ENCODE measurements at regions not wholly inside any gene's neighbourhood (a gene's known extent, or its start where the extent isn't known, plus 50 kb on each side); places are given as distances from the start of the nearest gene placed in this dataset.

- H3K27me3 ChIP-seq (ENCODE audit: control insufficient read depth, insufficient read depth, low read length), result no peaks in the 10 kb centered on the region
- TF ChIP-seq CTCF (IDR thresholded peaks at IDR 0.05), result no peak
Observed at GRCh38 chr6:14848019-14848418, 397.9 kb upstream of the JARID2 start.

GRCh38 chr6:14849185-14849584 lies 396.7 kb upstream of the JARID2 start:
- Histone ChIP-seq H3K4me3 (ENCODE audit: low read length) (no peak overlapping the region), H3K27ac (ENCODE audit: low read length) (no peak overlapping the region), H3K27me3 (ENCODE audit: control insufficient read depth, insufficient read depth, low read length) (no peaks in the 10 kb centered on the region), H3K9me3 (ENCODE audit: control insufficient read depth, insufficient read depth, low read length) (no peaks in the 10 kb centered on the region), H3K36me3 (ENCODE audit: control insufficient read depth, insufficient read depth, low read length) (no peaks in the 10 kb centered on the region), H3K4me1 (ENCODE audit: control insufficient read depth, insufficient read depth, low read length) (no peaks in the 10 kb centered on the region)
- ATAC-seq, result no peak
- Mint-ChIP-seq H3K27ac (no peak overlapping the region), H3K4me3 (no peak overlapping the region), H3K9me3 (no peaks in the 10 kb centered on the region), H3K27me3 (ENCODE audit: low read depth in 2 of 2) (peaks cover 0 to 9% of the 10 kb centered on the region in 2 donors), H3K36me3 (no peaks in the 10 kb centered on the region), H3K4me1 (peaks cover 5% of the 10 kb centered on the region in 2 donors)
- intact Hi-C loops (cut with micrococcal nuclease), result no loop called here
- no peak for TF ChIP-seq CTCF (IDR thresholded peaks at IDR 0.05)
- no peak for DNase-seq

More at GRCh38 chr6:14848019-14848418, 397.9 kb upstream of the JARID2 start:
- 96% methylated on average over 3 of the region's 3 CpGs for WGBS (ENCODE audit: insufficient coverage)
- H3K4me1 ChIP-seq (ENCODE audit: control insufficient read depth, insufficient read depth, low read length), result no peaks in the 10 kb centered on the region
- no peaks in the 10 kb centered on the region for H3K36me3 Mint-ChIP-seq
- no peaks in the 10 kb centered on the region for H3K9me3 Mint-ChIP-seq
- ATAC-seq, result no peak
- no peak overlapping the region for H3K4me3 ChIP-seq (ENCODE audit: low read length)
- H3K4me1 Mint-ChIP-seq, result peaks cover 5% of the 10 kb centered on the region in 2 donors
- no peak overlapping the region for H3K4me3 Mint-ChIP-seq
- no peaks in the 10 kb centered on the region for H3K36me3 ChIP-seq (ENCODE audit: control insufficient read depth, insufficient read depth, low read length)
- intact Hi-C loops (cut with micrococcal nuclease), result no loop called here
- no peak overlapping the region for H3K27ac Mint-ChIP-seq
- H3K9me3 ChIP-seq (ENCODE audit: control insufficient read depth, insufficient read depth, low read length), result no peaks in the 10 kb centered on the region
- peaks cover 3 to 9% of the 10 kb centered on the region in 2 donors for H3K27me3 Mint-ChIP-seq (ENCODE audit: low read depth in 2 of 2)
- H3K27ac ChIP-seq (ENCODE audit: low read length), result no peak overlapping the region
- DNase-seq, result no peak

- Mint-ChIP-seq H3K27me3 (ENCODE audit: low read depth in 2 of 2) (peaks cover 0 to 3% of the 10 kb centered on the region in 2 donors), H3K36me3 (no peaks in the 10 kb centered on the region), H3K4me3 (no peak overlapping the region), H3K27ac (no peak overlapping the region), H3K9me3 (no peaks in the 10 kb centered on the region), H3K4me1 (peaks cover 8 to 17% of the 10 kb centered on the region in 2 donors)
- no peaks in the 10 kb centered on the region for H3K36me3 ChIP-seq (ENCODE audit: control insufficient read depth, insufficient read depth, low read length)
- H3K4me1 ChIP-seq (ENCODE audit: control insufficient read depth, insufficient read depth, low read length), result peaks cover 5% of the 10 kb centered on the region
- intact Hi-C loops (cut with micrococcal nuclease), result no loop called here
- no peaks in the 10 kb centered on the region for H3K27me3 ChIP-seq (ENCODE audit: control insufficient read depth, insufficient read depth, low read length)
- WGBS (ENCODE audit: insufficient coverage), result 56% methylated on average over 1 of the region's 8 CpGs
- H3K9me3 ChIP-seq (ENCODE audit: control insufficient read depth, insufficient read depth, low read length), result no peaks in the 10 kb centered on the region
- H3K4me3 ChIP-seq (ENCODE audit: low read length), result no peak overlapping the region
- ATAC-seq (no peak), DNase-seq (no peak)
- no peak for TF ChIP-seq CTCF (IDR thresholded peaks at IDR 0.05)
- no peak overlapping the region for H3K27ac ChIP-seq (ENCODE audit: low read length)
Observed at GRCh38 chr6:14851281-14851680, 394.6 kb upstream of the JARID2 start.

- intact Hi-C loops (cut with micrococcal nuclease), result no loop called here
- Histone ChIP-seq H3K4me3 (ENCODE audit: low read length) (no peak overlapping the region), H3K27me3 (ENCODE audit: control insufficient read depth, insufficient read depth, low read length) (no peaks in the 10 kb centered on the region), H3K4me1 (ENCODE audit: control insufficient read depth, insufficient read depth, low read length) (peaks cover 16% of the 10 kb centered on the region), H3K9me3 (ENCODE audit: control insufficient read depth, insufficient read depth, low read length) (no peaks in the 10 kb centered on the region), H3K27ac (ENCODE audit: low read length) (no peak overlapping the region), H3K36me3 (ENCODE audit: control insufficient read depth, insufficient read depth, low read length) (no peaks in the 10 kb centered on the region)
- Mint-ChIP-seq H3K9me3 (no peaks in the 10 kb centered on the region), H3K4me3 (no peak overlapping the region), H3K4me1 (peaks cover 16 to 25% of the 10 kb centered on the region in 2 donors), H3K27ac (no peak overlapping the region), H3K36me3 (no peaks in the 10 kb centered on the region), H3K27me3 (ENCODE audit: low read depth in 2 of 2) (no peaks in the 10 kb centered on the region)
- TF ChIP-seq CTCF (IDR thresholded peaks at IDR 0.05), result no peak
- ATAC-seq, result no peak
- no peak for DNase-seq
- 100% methylated on average over 5 of the region's 5 CpGs for WGBS (ENCODE audit: insufficient coverage)
Observed at GRCh38 chr6:14852375-14852774, 393.5 kb upstream of the JARID2 start.
